Liver (tissue), 8 donors: ENCODE measurements at regions not wholly inside any gene's neighbourhood (a gene's known extent, or its start where the extent isn't known, plus 50 kb on each side); places are given as distances from the start of the nearest gene placed in this dataset.
"Not testable (repeated sequence)": the region's sequence is repeated elsewhere in the genome, so short reads cannot be mapped to it uniquely, and the experiment has no call there.

Experiments used
- DNase-seq: peaks from one replicate; pipeline ENCODE4 v3.0.0-alpha.2; 2017; ENCODE audit warnings: low spot score
- H3K27ac ChIP-seq, 2 donors: one replicate each; pipeline ENCODE4 v1.7.0; 2013; ENCODE audit warnings: inconsistent platforms in 2 of 2, low read length in 2 of 2, control low read depth in 1 of 2, low read depth in 1 of 2, mild to moderate bottlenecking in 1 of 2
- H3K27me3 ChIP-seq, 4 donors: one replicate each; pipeline versions ENCODE4 v1.6.1 to v1.7.0; 2013; ENCODE audit warnings: low read length in 3 of 4, inconsistent platforms in 1 of 4, mild to moderate bottlenecking in 1 of 4, moderate library complexity in 1 of 4; ENCODE audit not compliant: control insufficient read depth in 4 of 4, insufficient read depth in 4 of 4
- H3K36me3 ChIP-seq, 4 donors: one replicate each; pipeline versions ENCODE4 v1.6.1 to v1.7.0; 2013; ENCODE audit warnings: low read length in 3 of 4, mild to moderate bottlenecking in 3 of 4, low read depth in 1 of 4, moderate library complexity in 1 of 4; ENCODE audit not compliant: control insufficient read depth in 4 of 4, insufficient read depth in 3 of 4
- H3K4me1 ChIP-seq, 4 donors: one replicate each; pipeline versions ENCODE4 v1.6.1 to v1.7.0; 2013; ENCODE audit warnings: low read length in 3 of 4, mild to moderate bottlenecking in 3 of 4, moderate library complexity in 1 of 4; ENCODE audit not compliant: control insufficient read depth in 4 of 4, insufficient read depth in 4 of 4
- H3K4me3 ChIP-seq, 3 donors: one replicate each; pipeline versions ENCODE4 v1.6.1 to v1.7.0; 2013; ENCODE audit warnings: low read length in 3 of 3, control low read depth in 1 of 3, low read depth in 1 of 3, mild to moderate bottlenecking in 1 of 3
- H3K9ac ChIP-seq, 2 donors: one replicate each; pipeline ENCODE4 v1.7.0; 2013; ENCODE audit warnings: low read length in 2 of 2, mild to moderate bottlenecking in 2 of 2, moderate library complexity in 2 of 2, control low read depth in 1 of 2, low read depth in 1 of 2
- H3K9me3 ChIP-seq, 4 donors: one replicate each; pipeline versions ENCODE4 v1.6.1 to v1.7.0; 2013; ENCODE audit warnings: low read length in 3 of 4; ENCODE audit not compliant: control insufficient read depth in 4 of 4
- EGR1 ChIP-seq, 2 donors: IDR thresholded peaks; 2 replicates each; pipeline ENCODE4 v1.6.1; 2016 to 2018; ENCODE audit warnings: antibody characterized with exemption in 2 of 2, low read depth in 2 of 2
- FOXA1 ChIP-seq: IDR thresholded peaks from 2 replicates; pipeline ENCODE4 v1.6.1; 2016; ENCODE audit warnings: antibody characterized with exemption
- FOXA2 ChIP-seq: IDR thresholded peaks from 2 replicates; pipeline ENCODE4 v1.6.1; 2016; ENCODE audit warnings: antibody characterized with exemption
- GABPA ChIP-seq, 2 donors: IDR thresholded peaks in 1 of 2; conservative IDR thresholded peaks in 1 of 2; 2 replicates each; pipeline ENCODE4 v1.6.1; 2016; ENCODE audit warnings: antibody characterized with exemption in 2 of 2, mild to moderate bottlenecking in 1 of 2, moderate library complexity in 1 of 2
- HNF4A ChIP-seq, 2 donors: conservative IDR thresholded peaks; 2 replicates each; pipeline ENCODE4 v1.6.1; 2016; ENCODE audit warnings: antibody characterized with exemption in 2 of 2, mild to moderate bottlenecking in 2 of 2
- HNF4G ChIP-seq: IDR thresholded peaks from 2 replicates; pipeline ENCODE4 v1.6.1; 2016; ENCODE audit warnings: antibody characterized with exemption
- JUND ChIP-seq, 2 donors: IDR thresholded peaks; 2 replicates each; pipeline ENCODE4 v1.6.1; 2016; ENCODE audit warnings: antibody characterized with exemption in 2 of 2
- MAX ChIP-seq: IDR thresholded peaks from 2 replicates; pipeline ENCODE4 v1.6.1; 2016; ENCODE audit warnings: antibody characterized with exemption
- NR2F2 ChIP-seq: IDR thresholded peaks from 2 replicates; pipeline ENCODE4 v1.6.1; 2016; ENCODE audit warnings: antibody characterized with exemption
- RAD21 ChIP-seq, 2 donors: IDR thresholded peaks; 2 replicates each; pipeline ENCODE4 v1.6.1; 2016; ENCODE audit warnings: antibody characterized with exemption in 2 of 2, mild to moderate bottlenecking in 2 of 2
- RXRA ChIP-seq, 2 donors: IDR thresholded peaks; 2 replicates each; pipeline ENCODE4 v1.6.1; 2017 to 2018; ENCODE audit warnings: antibody characterized with exemption in 2 of 2, mild to moderate bottlenecking in 1 of 2
- SP1 ChIP-seq: IDR thresholded peaks from 2 replicates; pipeline ENCODE4 v1.6.1; 2018; ENCODE audit warnings: antibody characterized with exemption, mild to moderate bottlenecking
- TAF1 ChIP-seq: conservative IDR thresholded peaks from 2 replicates; pipeline ENCODE4 v1.6.1; 2016; ENCODE audit warnings: antibody characterized with exemption, mild to moderate bottlenecking
- YY1 ChIP-seq: IDR thresholded peaks from 2 replicates; pipeline ENCODE4 v1.6.1; 2016; ENCODE audit warnings: antibody characterized with exemption, mild to moderate bottlenecking
- WGBS: extraction: QIAGEN DNeasy Blood & Tissue Kit; methylation state at CpG from one replicate; pipeline ENCODE4 v1.1.7; 2013; 5-methylcytosine and 5-hydroxymethylcytosine counted together
- TF ChIP-seq, protein P1 (sequence below): IDR thresholded peaks from 2 replicates; pipeline ENCODE4 v1.6.1; 2016; ENCODE audit warnings: antibody characterized with exemption
- TF ChIP-seq, protein P2 (sequence below): IDR thresholded peaks from 2 replicates; pipeline ENCODE4 v1.6.1; 2016; ENCODE audit warnings: antibody characterized with exemption, mild to moderate bottlenecking
- TF ChIP-seq, protein P3 (sequence below): fragments of 150-350 bp; IDR thresholded peaks from 2 replicates; pipeline ENCODE4 v1.5.1; 2017; ENCODE audit warnings: improper control_type of control experiment, low read depth, low read length; ENCODE audit not compliant: missing input control
- TF ChIP-seq, protein P4 (sequence below): IDR thresholded peaks from 2 replicates; pipeline ENCODE4 v1.6.1; 2016; ENCODE audit warnings: antibody characterized with exemption
- donor health status: healthy.
- donor health status: healthy.
- donor health status: healthy.
- donor health status: healthy.
- donor health status: healthy.

- Histone ChIP-seq H3K27me3 (no peaks in the 10 kb centered on the region), H3K9ac (no peak overlapping the region), H3K27ac (no peak overlapping the region), H3K4me1 (no peaks in the 10 kb centered on the region), H3K4me3 (no peak overlapping the region), H3K9me3 (no peaks in the 10 kb centered on the region), H3K36me3 (no peaks in the 10 kb centered on the region)
- no peak for TF ChIP-seq RAD21 (IDR thresholded peaks at IDR 0.05)
- no peak for TF ChIP-seq FOXA2
- TF ChIP-seq MAX: no peak
- no peak for TF ChIP-seq TAF1
- TF ChIP-seq, protein P1, sequence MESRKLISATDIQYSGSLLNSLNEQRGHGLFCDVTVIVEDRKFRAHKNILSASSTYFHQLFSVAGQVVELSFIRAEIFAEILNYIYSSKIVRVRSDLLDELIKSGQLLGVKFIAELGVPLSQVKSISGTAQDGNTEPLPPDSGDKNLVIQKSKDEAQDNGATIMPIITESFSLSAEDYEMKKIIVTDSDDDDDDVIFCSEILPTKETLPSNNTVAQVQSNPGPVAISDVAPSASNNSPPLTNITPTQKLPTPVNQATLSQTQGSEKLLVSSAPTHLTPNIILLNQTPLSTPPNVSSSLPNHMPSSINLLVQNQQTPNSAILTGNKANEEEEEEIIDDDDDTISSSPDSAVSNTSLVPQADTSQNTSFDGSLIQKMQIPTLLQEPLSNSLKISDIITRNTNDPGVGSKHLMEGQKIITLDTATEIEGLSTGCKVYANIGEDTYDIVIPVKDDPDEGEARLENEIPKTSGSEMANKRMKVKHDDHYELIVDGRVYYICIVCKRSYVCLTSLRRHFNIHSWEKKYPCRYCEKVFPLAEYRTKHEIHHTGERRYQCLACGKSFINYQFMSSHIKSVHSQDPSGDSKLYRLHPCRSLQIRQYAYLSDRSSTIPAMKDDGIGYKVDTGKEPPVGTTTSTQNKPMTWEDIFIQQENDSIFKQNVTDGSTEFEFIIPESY: no peak
- TF ChIP-seq, protein P2, sequence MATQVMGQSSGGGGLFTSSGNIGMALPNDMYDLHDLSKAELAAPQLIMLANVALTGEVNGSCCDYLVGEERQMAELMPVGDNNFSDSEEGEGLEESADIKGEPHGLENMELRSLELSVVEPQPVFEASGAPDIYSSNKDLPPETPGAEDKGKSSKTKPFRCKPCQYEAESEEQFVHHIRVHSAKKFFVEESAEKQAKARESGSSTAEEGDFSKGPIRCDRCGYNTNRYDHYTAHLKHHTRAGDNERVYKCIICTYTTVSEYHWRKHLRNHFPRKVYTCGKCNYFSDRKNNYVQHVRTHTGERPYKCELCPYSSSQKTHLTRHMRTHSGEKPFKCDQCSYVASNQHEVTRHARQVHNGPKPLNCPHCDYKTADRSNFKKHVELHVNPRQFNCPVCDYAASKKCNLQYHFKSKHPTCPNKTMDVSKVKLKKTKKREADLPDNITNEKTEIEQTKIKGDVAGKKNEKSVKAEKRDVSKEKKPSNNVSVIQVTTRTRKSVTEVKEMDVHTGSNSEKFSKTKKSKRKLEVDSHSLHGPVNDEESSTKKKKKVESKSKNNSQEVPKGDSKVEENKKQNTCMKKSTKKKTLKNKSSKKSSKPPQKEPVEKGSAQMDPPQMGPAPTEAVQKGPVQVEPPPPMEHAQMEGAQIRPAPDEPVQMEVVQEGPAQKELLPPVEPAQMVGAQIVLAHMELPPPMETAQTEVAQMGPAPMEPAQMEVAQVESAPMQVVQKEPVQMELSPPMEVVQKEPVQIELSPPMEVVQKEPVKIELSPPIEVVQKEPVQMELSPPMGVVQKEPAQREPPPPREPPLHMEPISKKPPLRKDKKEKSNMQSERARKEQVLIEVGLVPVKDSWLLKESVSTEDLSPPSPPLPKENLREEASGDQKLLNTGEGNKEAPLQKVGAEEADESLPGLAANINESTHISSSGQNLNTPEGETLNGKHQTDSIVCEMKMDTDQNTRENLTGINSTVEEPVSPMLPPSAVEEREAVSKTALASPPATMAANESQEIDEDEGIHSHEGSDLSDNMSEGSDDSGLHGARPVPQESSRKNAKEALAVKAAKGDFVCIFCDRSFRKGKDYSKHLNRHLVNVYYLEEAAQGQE: no peak
- TF ChIP-seq SP1: no peak
- no peak for TF ChIP-seq HNF4G
- TF ChIP-seq JUND (IDR thresholded peaks at IDR 0.05): no peak
- TF ChIP-seq GABPA (IDR thresholded peaks at IDR 0.05 in 1 of 2, conservative IDR thresholded peaks at IDR 0.05 in 1 of 2): no peak
- no peak for TF ChIP-seq RXRA (IDR thresholded peaks at IDR 0.05)
- TF ChIP-seq, protein P3, sequence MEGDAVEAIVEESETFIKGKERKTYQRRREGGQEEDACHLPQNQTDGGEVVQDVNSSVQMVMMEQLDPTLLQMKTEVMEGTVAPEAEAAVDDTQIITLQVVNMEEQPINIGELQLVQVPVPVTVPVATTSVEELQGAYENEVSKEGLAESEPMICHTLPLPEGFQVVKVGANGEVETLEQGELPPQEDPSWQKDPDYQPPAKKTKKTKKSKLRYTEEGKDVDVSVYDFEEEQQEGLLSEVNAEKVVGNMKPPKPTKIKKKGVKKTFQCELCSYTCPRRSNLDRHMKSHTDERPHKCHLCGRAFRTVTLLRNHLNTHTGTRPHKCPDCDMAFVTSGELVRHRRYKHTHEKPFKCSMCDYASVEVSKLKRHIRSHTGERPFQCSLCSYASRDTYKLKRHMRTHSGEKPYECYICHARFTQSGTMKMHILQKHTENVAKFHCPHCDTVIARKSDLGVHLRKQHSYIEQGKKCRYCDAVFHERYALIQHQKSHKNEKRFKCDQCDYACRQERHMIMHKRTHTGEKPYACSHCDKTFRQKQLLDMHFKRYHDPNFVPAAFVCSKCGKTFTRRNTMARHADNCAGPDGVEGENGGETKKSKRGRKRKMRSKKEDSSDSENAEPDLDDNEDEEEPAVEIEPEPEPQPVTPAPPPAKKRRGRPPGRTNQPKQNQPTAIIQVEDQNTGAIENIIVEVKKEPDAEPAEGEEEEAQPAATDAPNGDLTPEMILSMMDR: no peak
- no peak for TF ChIP-seq YY1
- TF ChIP-seq, protein P4, sequence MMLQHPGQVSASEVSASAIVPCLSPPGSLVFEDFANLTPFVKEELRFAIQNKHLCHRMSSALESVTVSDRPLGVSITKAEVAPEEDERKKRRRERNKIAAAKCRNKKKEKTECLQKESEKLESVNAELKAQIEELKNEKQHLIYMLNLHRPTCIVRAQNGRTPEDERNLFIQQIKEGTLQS: no peak
- TF ChIP-seq NR2F2: no peak
- no peak for TF ChIP-seq FOXA1
- no peak for TF ChIP-seq EGR1 (IDR thresholded peaks at IDR 0.05; ENCODE audit: low read depth in 2 of 2)
- TF ChIP-seq HNF4A (conservative IDR thresholded peaks at IDR 0.05): no peak
- 66% methylated on average over 2 of the region's 2 CpGs for WGBS
- no peak for DNase-seq
Measured at GRCh38 chr12:97650242-97650641, 187.6 kb downstream of the RMST start.

- not testable (repeated sequence) for H3K9me3 ChIP-seq, H3K36me3 ChIP-seq, DNase-seq, H3K4me1 ChIP-seq, H3K27ac ChIP-seq, H3K27me3 ChIP-seq, H3K4me3 ChIP-seq, H3K9ac ChIP-seq
- 85% methylated on average over 19 of the region's 19 CpGs for WGBS
Measured at GRCh38 chr12:97656548-97656947, 193.9 kb downstream of the RMST start.
